GM18502 (cell line): ENCODE measurements at regions not wholly inside any gene's neighbourhood (a gene's known extent, or its start where the extent isn't known, plus 50 kb on each side); places are given as distances from the start of the nearest gene placed in this dataset.
"Not testable (repeated sequence)": the region's sequence is repeated elsewhere in the genome, so short reads cannot be mapped to it uniquely, and the experiment has no call there.

Experiments used
- ATAC-seq: cut with Tn5 transposase; IDR thresholded peaks from one replicate; pipeline ENCODE4 v1.9.1; 2021; ENCODE audit warnings: mild to moderate bottlenecking; ENCODE audit not compliant: unreplicated experiment, poor library complexity

GRCh38 chrX:97984641-97985040 lies 1100.9 kb downstream of the RPA4 start:
- ATAC-seq, result no peak

DNA sequence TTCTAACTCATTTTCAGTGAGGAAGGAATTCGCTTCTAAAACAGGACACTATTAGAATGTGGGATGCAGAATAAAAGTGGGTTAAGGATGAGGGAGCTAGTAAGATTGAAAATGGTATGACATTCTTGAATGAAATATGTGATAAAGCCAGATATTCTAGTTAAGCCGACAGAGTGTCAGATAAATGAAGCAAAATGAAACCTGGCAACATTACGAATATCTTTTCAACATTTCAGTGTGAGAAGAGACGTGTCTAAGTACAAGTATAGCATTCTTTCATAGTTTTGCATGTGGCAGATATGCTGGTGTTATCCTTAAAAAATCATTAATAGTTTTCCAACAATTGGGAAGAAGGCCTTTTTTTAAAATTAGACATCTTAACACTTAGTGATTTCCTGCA lies 1101.4 kb downstream of the RPA4 start:
- no peak for ATAC-seq

DNA sequence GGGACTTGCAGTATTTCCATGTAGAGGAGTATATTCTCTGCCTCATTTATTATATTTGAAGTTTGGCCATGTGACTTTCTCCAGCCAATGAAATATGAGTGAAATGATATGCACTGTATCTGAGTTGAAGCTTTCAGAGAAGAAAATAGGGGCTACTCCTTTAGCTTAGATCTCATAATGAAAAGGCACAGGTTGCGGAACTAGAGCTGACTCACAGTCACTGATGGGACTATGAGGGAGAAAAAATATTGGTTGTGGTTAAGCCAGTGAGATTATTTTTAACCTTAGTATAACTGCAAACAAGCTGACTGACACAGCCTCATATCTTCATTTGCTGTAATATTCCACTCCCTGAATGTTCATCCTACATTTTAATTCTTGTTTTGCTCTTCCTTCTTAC lies 1104.3 kb downstream of the RPA4 start:
- no peak for ATAC-seq

- ATAC-seq, result no peak
These were observed 1112.1 kb downstream of the RPA4 start for GRCh38 chrX:97995834-97996233.

DNA sequence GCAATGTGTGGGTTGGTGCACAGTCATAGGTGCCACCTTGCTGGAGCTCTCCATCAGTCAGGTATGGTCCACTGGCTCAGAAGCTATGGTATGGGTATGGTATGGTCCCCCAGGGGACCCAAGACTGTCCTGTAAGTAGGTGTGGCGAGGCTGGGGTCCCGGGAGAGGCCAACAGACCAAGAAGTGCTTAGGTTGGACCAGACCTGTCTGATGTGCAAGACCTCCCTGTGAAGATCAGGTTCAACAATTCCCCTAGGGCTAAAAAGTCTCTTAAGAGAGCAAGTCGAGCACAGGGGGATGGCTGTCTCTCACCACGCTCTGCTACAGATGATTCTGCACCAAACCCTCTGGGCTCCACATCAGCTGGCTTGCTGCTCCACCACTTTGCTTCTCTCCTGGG lies 1145.0 kb downstream of the RPA4 start:
- no peak for ATAC-seq

DNA sequence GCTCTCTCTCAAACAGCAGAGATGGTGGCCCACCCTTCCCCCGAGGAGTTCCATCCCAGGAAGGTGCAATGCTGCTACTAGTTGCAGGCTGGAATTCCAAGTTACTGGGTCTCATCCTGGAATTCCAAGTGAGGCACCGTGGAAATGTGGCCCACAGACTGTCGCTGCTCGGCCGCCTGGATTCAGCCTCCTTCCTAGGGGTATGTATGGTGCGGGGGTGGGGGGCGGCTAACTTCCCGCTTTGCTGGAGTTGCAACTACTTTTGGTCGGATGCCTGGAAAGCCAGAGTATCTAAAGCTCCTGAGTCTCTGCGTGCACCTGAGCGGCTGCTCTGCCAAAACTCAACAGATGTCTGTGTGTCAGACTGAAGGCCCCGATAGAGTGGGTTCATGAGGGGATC lies 1146.2 kb downstream of the RPA4 start:
- no peak for ATAC-seq

DNA sequence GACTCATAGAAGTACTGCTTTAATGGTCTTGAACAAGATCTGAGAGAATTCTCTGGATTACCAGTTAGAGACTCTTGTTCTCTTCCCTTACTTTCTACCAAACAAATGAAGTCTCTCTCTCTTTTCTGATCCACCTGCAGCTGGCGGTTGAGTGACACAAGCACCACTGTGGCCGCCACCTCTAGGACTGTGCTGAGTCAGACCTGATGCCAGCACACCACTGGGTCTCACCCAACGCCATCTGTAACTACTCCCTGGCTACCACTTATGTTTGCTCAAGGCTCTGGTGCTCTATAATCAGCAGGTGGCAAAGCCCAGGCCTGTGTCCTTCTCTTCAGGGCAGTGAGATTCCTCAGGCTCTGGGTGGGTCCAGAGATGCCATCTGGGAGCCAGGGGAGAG lies 1173.5 kb downstream of the RPA4 start:
- no peak for ATAC-seq

- ATAC-seq, result no peak
These were observed 1181.4 kb downstream of the RPA4 start for GRCh38 chrX:98065151-98065550.

GRCh38 chrX:98067611-98068010 lies 1183.9 kb downstream of the RPA4 start:
- no peak for ATAC-seq

DNA sequence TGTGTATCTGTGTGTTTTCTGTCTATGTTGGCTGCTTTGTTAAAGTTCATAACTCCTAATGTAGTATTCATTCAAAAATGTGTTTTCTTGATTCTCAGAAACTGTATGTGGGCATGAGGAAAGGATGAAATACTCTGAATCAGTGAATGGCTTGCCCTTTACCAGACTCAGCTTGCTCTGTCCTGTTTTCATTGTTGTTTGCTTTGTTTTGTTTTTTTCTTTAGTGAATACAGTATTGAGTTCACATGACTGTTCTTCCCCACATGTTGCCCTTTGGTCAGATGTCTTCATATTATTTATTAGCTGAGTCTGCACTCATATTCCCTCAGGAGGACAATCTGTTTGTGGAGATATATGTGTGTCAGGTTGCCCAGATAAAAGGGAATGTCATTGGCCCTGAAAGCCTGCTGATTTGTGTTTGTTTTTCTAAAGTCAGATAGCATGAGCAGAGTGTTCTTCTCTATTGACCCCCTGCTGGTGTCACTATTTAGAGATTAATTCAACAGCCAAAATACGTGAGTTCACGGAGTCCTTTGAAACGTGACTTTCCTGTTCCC lies 1184.4 kb downstream of the RPA4 start:
- no peak for ATAC-seq

GRCh38 chrX:98071331-98071730 lies 1187.6 kb downstream of the RPA4 start:
- no peak for ATAC-seq

DNA sequence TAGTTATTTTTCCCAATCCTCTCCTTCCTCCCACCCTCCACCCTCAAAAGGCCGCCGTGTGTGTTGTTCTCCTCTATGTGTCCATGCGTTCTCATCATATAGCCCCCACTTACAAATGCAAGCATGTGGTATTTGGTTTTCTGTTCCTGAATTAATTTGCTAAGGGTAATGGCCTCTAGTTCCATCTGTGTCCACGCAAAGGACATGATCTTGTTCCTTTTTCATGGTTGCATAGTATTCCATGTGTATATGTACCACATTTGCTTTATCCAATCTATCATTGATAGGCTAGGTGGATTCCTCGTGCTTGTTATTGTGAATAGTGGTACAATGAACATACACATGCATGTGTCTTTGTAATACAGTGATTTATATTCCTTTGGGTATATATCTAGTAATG lies 1193.7 kb downstream of the RPA4 start:
- no peak for ATAC-seq

DNA sequence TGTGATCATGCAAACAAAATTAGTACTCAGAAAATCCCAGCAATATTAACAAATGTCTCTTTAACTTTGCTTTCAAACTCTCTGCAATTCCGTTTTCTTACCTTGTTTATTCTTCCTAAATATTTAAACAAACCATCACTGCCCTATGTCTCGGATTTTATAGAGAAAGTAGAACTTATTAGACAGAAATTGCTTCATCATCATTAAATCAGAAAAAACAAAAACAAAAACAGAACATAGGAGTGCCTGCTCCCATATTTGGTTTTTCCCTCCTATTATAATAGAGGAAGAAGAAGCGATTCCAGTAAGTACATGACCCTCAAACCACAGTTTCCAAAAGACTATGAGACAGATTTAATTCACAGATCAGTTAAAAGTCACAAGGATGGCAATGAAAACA lies 1228.0 kb downstream of the RPA4 start:
- no peak for ATAC-seq

GRCh38 chrX:98114021-98114420 lies 1230.3 kb downstream of the RPA4 start:
- no peak for ATAC-seq

GRCh38 chrX:98141466-98141865 lies 1257.8 kb downstream of the RPA4 start:
- no peak for ATAC-seq

GRCh38 chrX:98191003-98191402 lies 1307.3 kb downstream of the RPA4 start:
- ATAC-seq, result no peak

DNA sequence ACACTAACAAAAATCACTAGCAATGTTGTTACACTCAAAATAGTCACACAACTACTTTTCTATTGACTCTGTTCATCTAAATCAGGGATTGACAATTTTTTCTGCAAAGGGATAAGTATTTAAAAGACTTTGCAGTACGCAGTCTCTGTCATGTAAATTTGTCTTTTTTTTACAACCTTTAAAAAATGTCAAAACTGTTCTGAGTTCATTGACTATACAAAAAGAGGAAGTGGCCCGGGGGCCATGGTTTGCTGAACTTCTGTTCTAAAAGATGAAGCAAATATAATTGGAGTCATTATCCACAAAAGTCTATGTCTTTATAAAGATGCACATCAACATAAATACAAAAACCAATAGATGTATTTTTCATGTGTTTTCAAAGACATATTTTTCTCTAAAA lies 1310.3 kb downstream of the RPA4 start:
- no peak for ATAC-seq

DNA sequence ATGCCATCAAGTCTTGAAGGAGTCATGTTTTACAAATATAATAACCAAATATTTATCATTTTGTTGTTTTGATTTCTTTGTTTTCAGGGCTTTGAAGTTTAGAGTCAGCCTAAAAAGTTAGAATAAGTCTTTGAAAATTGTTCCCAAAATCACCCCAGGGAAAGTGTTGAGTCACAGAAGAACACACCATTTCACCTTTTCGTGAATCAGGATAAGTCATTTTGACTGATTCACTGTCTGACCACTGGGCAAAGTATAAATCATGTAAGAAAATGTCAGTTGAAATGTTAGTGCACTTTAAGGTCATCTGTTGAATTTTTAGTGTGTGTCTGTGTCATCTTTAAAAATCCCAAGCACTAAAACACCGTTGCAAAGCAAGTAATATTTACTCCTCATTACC lies 1320.1 kb downstream of the RPA4 start:
- no peak for ATAC-seq

- ATAC-seq, result no peak
These were observed 1324.2 kb downstream of the RPA4 start for GRCh38 chrX:98207947-98208346.

GRCh38 chrX:98231003-98231402 lies 1347.3 kb downstream of the RPA4 start:
- no peak for ATAC-seq

GRCh38 chrX:98240061-98240460 lies 1356.4 kb downstream of the RPA4 start:
- not testable (repeated sequence) for ATAC-seq

- ATAC-seq, result no peak
These were observed 1379.4 kb downstream of the RPA4 start for GRCh38 chrX:98263135-98263534.

GRCh38 chrX:98289726-98290125 lies 1406.0 kb downstream of the RPA4 start:
- ATAC-seq, result no peak
